ENCODE measurements at regions not wholly inside any gene's neighbourhood (a gene's known extent, or its start where the extent isn't known, plus 50 kb on each side); places are given as distances from the start of the nearest gene placed in this dataset.

GRCh38 chr17:5695480-5695879 is 111.2 kb upstream of the NLRP1 start:
- DNase-seq: no peak

GRCh38 chr17:5698959-5699358 is 114.7 kb upstream of the NLRP1 start:
- DNase-seq: no peak

- no peak for DNase-seq
Measured at GRCh38 chr17:5699814-5700213, 115.5 kb upstream of the NLRP1 start.

GRCh38 chr17:5700745-5701144 is 116.4 kb upstream of the NLRP1 start:
- no peak for DNase-seq

GRCh38 chr17:5701381-5701780 is 117.1 kb upstream of the NLRP1 start:
- no peak for DNase-seq

GRCh38 chr17:5702951-5703510 is 118.7 kb upstream of the NLRP1 start:
- DNase-seq: no peak

- no peak for DNase-seq
Measured at GRCh38 chr17:5703736-5704135, 119.4 kb upstream of the NLRP1 start.

GRCh38 chr17:5705081-5705875 is 121.0 kb upstream of the NLRP1 start:
- DNase-seq: no peak

- no peak for DNase-seq
Measured at GRCh38 chr17:5705876-5706576, 121.7 kb upstream of the NLRP1 start.

- peak; percentile 28 for DNase-seq
Measured at GRCh38 chr17:5706577-5707210, 122.4 kb upstream of the NLRP1 start.

- DNase-seq: no peak
Measured at GRCh38 chr17:5707482-5707881, 123.2 kb upstream of the NLRP1 start.

GRCh38 chr17:5708344-5708743 is 124.0 kb upstream of the NLRP1 start:
- no peak for DNase-seq

- DNase-seq: no peak
Measured at GRCh38 chr17:5711344-5711743, 127.0 kb upstream of the NLRP1 start.

- DNase-seq: no peak
Measured at GRCh38 chr17:5714993-5715392, 130.7 kb upstream of the NLRP1 start.

GRCh38 chr17:5715478-5715877 is 131.2 kb upstream of the NLRP1 start:
- DNase-seq: no peak

- DNase-seq: no peak
Measured at GRCh38 chr17:5718726-5719125, 134.4 kb upstream of the NLRP1 start.

- DNase-seq: no peak
Measured at GRCh38 chr17:5719976-5720375, 135.7 kb upstream of the NLRP1 start.

GRCh38 chr17:5730373-5730772 is 146.1 kb upstream of the NLRP1 start:
- no peak for DNase-seq

- DNase-seq: no peak
Measured at GRCh38 chr17:5740937-5741336, 156.6 kb upstream of the NLRP1 start.

- no peak for DNase-seq
Measured at GRCh38 chr17:5741810-5742209, 157.5 kb upstream of the NLRP1 start.

GRCh38 chr17:5745111-5745813 is 161.0 kb upstream of the NLRP1 start:
- DNase-seq: no peak

GRCh38 chr17:5747276-5747675 is 163.0 kb upstream of the NLRP1 start:
- no peak for DNase-seq

GRCh38 chr17:5747964-5748363 is 163.7 kb upstream of the NLRP1 start:
- DNase-seq: no peak
